ENCODE measurements at regions not wholly inside any gene's neighbourhood (a gene's known extent, or its start where the extent isn't known, plus 50 kb on each side); places are given as distances from the start of the nearest gene placed in this dataset.

DNA sequence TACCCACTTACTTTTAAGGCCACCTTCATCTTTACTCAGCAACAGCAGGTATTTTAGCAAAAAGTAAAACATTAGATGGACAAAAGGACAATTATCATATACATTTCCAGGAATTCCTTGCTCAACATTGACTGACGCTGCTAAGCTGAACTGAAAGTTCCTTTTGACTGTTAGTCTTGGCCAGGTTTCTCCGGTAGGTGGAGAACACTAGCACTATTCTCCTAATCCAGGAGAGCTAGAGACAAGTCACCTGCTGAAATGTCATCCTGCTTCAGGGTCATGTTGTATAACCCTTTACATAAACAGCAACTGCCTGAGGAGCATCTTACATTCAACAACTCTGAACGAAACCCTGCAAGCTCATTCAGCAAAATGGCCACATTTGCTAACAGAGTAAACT, 109.0 kb upstream of the ESRRG start (continued):
- TF ChIP-seq BRCA1 (IDR thresholded peaks at IDR 0.05) (no peak), BRCA1 (CRISPR knock-in tag; IDR thresholded peaks at IDR 0.05) (no peak), BRD4 (IDR thresholded peaks at IDR 0.05) (no peak), DDX20 (tag; IDR thresholded peaks at IDR 0.05; ENCODE audit: low read depth) (no peak), ZFP1 (CRISPR knock-in tag; IDR thresholded peaks at IDR 0.05) (no peak), MXI1 (IDR thresholded peaks at IDR 0.05; ENCODE audit: low read depth, low read length) (no peak), ZNF583 (CRISPR knock-in tag; IDR thresholded peaks at IDR 0.05) (no peak), POLR2G (IDR thresholded peaks at IDR 0.05; ENCODE audit: low read depth, low read length) (no peak)

DNA sequence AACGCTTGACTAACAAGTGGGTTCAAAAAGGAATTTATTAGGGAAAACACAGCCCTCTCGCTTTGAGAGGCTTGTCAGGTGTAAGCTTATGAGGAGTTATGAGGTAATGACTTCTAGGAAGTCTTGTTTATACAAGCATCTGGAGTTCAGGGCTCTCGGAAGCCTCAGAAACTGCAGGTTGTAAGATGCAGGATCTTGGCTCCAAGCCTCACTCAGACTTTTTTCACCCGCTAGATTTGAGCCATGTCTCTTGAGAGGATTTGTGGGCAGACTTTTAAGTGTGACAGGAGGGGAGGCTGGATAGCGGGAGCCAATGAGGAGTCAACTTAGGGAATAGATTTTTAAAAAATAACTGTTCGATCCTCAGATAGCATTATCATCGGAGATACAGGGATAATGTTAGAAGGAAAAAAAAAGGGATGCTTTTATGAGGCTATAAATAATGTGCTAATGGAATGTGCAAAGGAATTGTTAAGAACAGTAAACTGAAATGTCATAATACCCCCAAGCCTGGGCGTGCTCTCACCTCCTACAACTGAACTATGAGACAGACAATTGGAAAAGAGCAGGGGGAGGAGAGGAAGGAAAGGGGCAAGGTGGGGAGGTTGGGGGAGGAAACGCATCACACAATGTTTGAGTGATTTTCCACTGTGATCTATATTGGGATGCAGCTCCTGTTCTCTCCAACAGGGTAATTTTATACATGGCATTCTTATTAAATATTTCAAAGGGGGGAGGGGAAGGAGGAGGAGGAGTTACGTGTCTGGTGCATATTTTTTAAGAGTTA, 107.4 kb upstream of the ESRRG start:
- H3K36me3 ChIP-seq (ENCODE audit: control insufficient read depth, insufficient read depth, low read length), result no peaks in the 10 kb centered on the region
- H4K20me1 ChIP-seq (replicated peaks; ENCODE audit: control insufficient read depth, insufficient read depth, low read length), result no peaks in the 10 kb centered on the region
- FAIRE-seq (no peak), ATAC-seq (no peak), DNase-seq (ENCODE audit: extremely low read depth in 1 of 4, low spot score in 3 of 4) (no peak)
- no peak overlapping the region for H3K27ac ChIP-seq (ENCODE audit: extremely low read depth, low read depth, low read length)
- H2AFZ ChIP-seq (ENCODE audit: low read depth, low read length), result no peak overlapping the region
- no peaks in the 10 kb centered on the region for H3K79me2 ChIP-seq (ENCODE audit: control insufficient read depth, insufficient read depth, low read length)
- in situ Hi-C loops (cut with MboI), result no loop called here
- no peaks in the 10 kb centered on the region for H3K27me3 ChIP-seq (ENCODE audit: control insufficient read depth in 2 of 2, insufficient read depth in 2 of 2, low read length in 2 of 2)
- POLR2A ChIA-PET, result no interaction called here
- no peak overlapping the region for H3K4me3 ChIP-seq
- H3K4me1 ChIP-seq (replicated peaks in 1 of 2; ENCODE audit: control insufficient read depth in 2 of 2, insufficient read depth in 2 of 2, low read length in 2 of 2), result no peaks in the 10 kb centered on the region
- WGBS (ENCODE audit: insufficient coverage, low coverage, missing lambda C conversion rate), result 0% methylated on average over 10 of the region's 10 CpGs
- no peak overlapping the region for H3K4me2 ChIP-seq (ENCODE audit: insufficient read depth, low read length)
- H3K9ac ChIP-seq (ENCODE audit: insufficient read depth in 1 of 2, low read depth in 2 of 2, low read length in 2 of 2), result no peak overlapping the region
- intact Hi-C loops (cut with micrococcal nuclease), result no loop called here
- H3K9me1 ChIP-seq (ENCODE audit: control insufficient read depth, insufficient read depth, low read length), result no peaks in the 10 kb centered on the region
- CTCF ChIA-PET (ENCODE audit: low intra/inter-chr PET ratio), result no interaction called here
- BruUV-seq (replicated peaks), result no TSS peak
- H3K9me3 ChIP-seq (replicated peaks; ENCODE audit: control insufficient read depth, insufficient read depth, low read depth, low read length), result peaks cover 4% of the 10 kb centered on the region; the same call in 1 of the 2 replicates
- TF ChIP-seq WHSC1 (IDR thresholded peaks at IDR 0.05; ENCODE audit: low read length), result no peak
- no peak for TF ChIP-seq XRCC4 (IDR thresholded peaks at IDR 0.05; ENCODE audit: extremely low read depth, insufficient read depth, insufficient read length)
- TF ChIP-seq, protein P1, sequence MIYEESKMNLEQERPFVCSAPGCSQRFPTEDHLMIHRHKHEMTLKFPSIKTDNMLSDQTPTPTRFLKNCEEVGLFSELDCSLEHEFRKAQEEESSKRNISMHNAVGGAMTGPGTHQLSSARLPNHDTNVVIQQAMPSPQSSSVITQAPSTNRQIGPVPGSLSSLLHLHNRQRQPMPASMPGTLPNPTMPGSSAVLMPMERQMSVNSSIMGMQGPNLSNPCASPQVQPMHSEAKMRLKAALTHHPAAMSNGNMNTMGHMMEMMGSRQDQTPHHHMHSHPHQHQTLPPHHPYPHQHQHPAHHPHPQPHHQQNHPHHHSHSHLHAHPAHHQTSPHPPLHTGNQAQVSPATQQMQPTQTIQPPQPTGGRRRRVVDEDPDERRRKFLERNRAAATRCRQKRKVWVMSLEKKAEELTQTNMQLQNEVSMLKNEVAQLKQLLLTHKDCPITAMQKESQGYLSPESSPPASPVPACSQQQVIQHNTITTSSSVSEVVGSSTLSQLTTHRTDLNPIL (CRISPR knock-in tag; IDR thresholded peaks at IDR 0.05), result no peak
- TF ChIP-seq RBFOX2 (IDR thresholded peaks at IDR 0.05; ENCODE audit: low read depth, low read length), result no peak
- TF ChIP-seq ZNF695 (CRISPR knock-in tag; IDR thresholded peaks at IDR 0.05), result no peak
- TF ChIP-seq ZNF586 (CRISPR knock-in tag; conservative IDR thresholded peaks at IDR 0.05), result no peak
- no peak for TF ChIP-seq ZSCAN29 (IDR thresholded peaks at IDR 0.05)
- TF ChIP-seq ZNF644 (tag; IDR thresholded peaks at IDR 0.05; ENCODE audit: low read depth), result no peak
- TF ChIP-seq, protein P2, sequence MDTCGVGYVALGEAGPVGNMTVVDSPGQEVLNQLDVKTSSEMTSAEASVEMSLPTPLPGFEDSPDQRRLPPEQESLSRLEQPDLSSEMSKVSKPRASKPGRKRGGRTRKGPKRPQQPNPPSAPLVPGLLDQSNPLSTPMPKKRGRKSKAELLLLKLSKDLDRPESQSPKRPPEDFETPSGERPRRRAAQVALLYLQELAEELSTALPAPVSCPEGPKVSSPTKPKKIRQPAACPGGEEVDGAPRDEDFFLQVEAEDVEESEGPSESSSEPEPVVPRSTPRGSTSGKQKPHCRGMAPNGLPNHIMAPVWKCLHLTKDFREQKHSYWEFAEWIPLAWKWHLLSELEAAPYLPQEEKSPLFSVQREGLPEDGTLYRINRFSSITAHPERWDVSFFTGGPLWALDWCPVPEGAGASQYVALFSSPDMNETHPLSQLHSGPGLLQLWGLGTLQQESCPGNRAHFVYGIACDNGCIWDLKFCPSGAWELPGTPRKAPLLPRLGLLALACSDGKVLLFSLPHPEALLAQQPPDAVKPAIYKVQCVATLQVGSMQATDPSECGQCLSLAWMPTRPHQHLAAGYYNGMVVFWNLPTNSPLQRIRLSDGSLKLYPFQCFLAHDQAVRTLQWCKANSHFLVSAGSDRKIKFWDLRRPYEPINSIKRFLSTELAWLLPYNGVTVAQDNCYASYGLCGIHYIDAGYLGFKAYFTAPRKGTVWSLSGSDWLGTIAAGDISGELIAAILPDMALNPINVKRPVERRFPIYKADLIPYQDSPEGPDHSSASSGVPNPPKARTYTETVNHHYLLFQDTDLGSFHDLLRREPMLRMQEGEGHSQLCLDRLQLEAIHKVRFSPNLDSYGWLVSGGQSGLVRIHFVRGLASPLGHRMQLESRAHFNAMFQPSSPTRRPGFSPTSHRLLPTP (IDR thresholded peaks at IDR 0.05; ENCODE audit: borderline replicate concordance, extremely low read depth, insufficient read length), result no peak
- TF ChIP-seq RBM15 (IDR thresholded peaks at IDR 0.05; ENCODE audit: insufficient read depth, low read length), result no peak
- TF ChIP-seq ERF (CRISPR knock-in tag; IDR thresholded peaks at IDR 0.05), result no peak
- no peak for TF ChIP-seq PML (IDR thresholded peaks at IDR 0.05; ENCODE audit: low read length)
- no peak for TF ChIP-seq ZNF324 (CRISPR knock-in tag; IDR thresholded peaks at IDR 0.05)
